K562 (cell line): ENCODE measurements at regions not wholly inside any gene's neighbourhood (a gene's known extent, or its start where the extent isn't known, plus 50 kb on each side); places are given as distances from the start of the nearest gene placed in this dataset.
A peak's percentile ranks its signal among the peaks of the same experiment; 100 is the strongest.

ENCODE experiments used
- ADNP ChIP-seq: fragments of 200-800 bp; sonication (Bioruptor generic); IDR thresholded peaks from 2 replicates; pipeline ENCODE4 v1.6.1; 2016; ENCODE audit warnings: missing genetic modification characterization, missing compliant biosample characterization
- ARHGAP35 ChIP-seq: fragments of 450-650 bp; IDR thresholded peaks from 2 replicates; pipeline ENCODE4 v1.6.1; 2018; ENCODE audit not compliant: partially characterized antibody
- CBFB ChIP-seq: sonication (generic); formaldehyde crosslinking; IDR thresholded peaks from 2 replicates; pipeline ENCODE4 v1.4.0; 2020; ENCODE audit warnings: mild to moderate bottlenecking, missing genetic modification reagents
- FOXK1 ChIP-seq: sonication (generic); formaldehyde crosslinking; IDR thresholded peaks from 2 replicates; pipeline ENCODE4 v1.8.0; 2022; ENCODE audit warnings: missing genetic modification reagents, mild to moderate bottlenecking, borderline replicate concordance
- GTF2F1 ChIP-seq: IDR thresholded peaks from 2 replicates; pipeline ENCODE4 v1.6.1; 2011; ENCODE audit warnings: low read depth, low read length, improper control_type of control experiment
- KLF13 ChIP-seq: fragments of 450-650 bp; IDR thresholded peaks from 2 replicates; pipeline ENCODE4 v1.6.1; 2016; ENCODE audit warnings: missing genetic modification characterization, low read depth, mild to moderate bottlenecking, missing compliant biosample characterization, moderate library complexity, borderline replicate concordance
- MCM5 ChIP-seq: fragments of 450-650 bp; IDR thresholded peaks from 2 replicates; pipeline ENCODE4 v1.6.1; 2016; ENCODE audit warnings: low read depth
- MEIS2 ChIP-seq: fragments of 450-650 bp; IDR thresholded peaks from 2 replicates; pipeline ENCODE4 v1.6.1; 2014; ENCODE audit warnings: mild to moderate bottlenecking; ENCODE audit not compliant: partially characterized antibody
- MTA2 ChIP-seq: fragments of 450-650 bp; IDR thresholded peaks from 2 replicates; pipeline ENCODE4 v1.6.1; 2016; ENCODE audit warnings: low read depth
- POLR2H ChIP-seq: IDR thresholded peaks from 2 replicates; pipeline ENCODE4 v1.6.1; 2016; ENCODE audit warnings: missing genetic modification characterization, low read depth, mild to moderate bottlenecking, control low read depth, missing compliant biosample characterization, moderate library complexity
- SAFB ChIP-seq: fragments of 200-400 bp; formaldehyde crosslinking; IDR thresholded peaks from 2 replicates; pipeline ENCODE4 v1.6.1; 2017; ENCODE audit warnings: low read depth, low read length, borderline replicate concordance
- TAL1 ChIP-seq: fragments of 450-650 bp; IDR thresholded peaks from 2 replicates; pipeline ENCODE4 v1.6.1; 2016; ENCODE audit warnings: mild to moderate bottlenecking
- TCF3 ChIP-seq: sonication (generic); formaldehyde crosslinking; IDR thresholded peaks from 2 replicates; pipeline ENCODE4 v1.4.0; 2020; ENCODE audit warnings: mild to moderate bottlenecking, missing genetic modification reagents
- TRIM24 ChIP-seq, 2 experiments: fragments of 450-650 bp; IDR thresholded peaks; 2 replicates each; pipeline ENCODE4 v1.6.1; 2016
- ZFP30 ChIP-seq: fragments of 250-450 bp; sonication (Bioruptor Pico); IDR thresholded peaks from 2 replicates; pipeline ENCODE4 v1.8.0; 2022; ENCODE audit warnings: moderate library complexity, mild to moderate bottlenecking, inconsistent platforms, borderline replicate concordance
- ZFP36 ChIP-seq: fragments of 150-350 bp; IDR thresholded peaks from 2 replicates; pipeline ENCODE4 v1.6.1; 2018; ENCODE audit warnings: low read length, low read depth; ENCODE audit not compliant: partially characterized antibody
- ZNF24 ChIP-seq: fragments of 450-650 bp; IDR thresholded peaks from 2 replicates; pipeline ENCODE4 v1.6.1; 2016
- TF ChIP-seq, protein P1 (sequence below): fragments of 450-650 bp; IDR thresholded peaks from 2 replicates; pipeline ENCODE4 v1.6.1; 2018; ENCODE audit warnings: mild to moderate bottlenecking, low read depth; ENCODE audit not compliant: partially characterized antibody
- TF ChIP-seq, protein P2 (sequence below): IDR thresholded peaks from 2 replicates; pipeline ENCODE4 v1.6.1; 2011; ENCODE audit not compliant: insufficient read length; ENCODE audit errors: extremely low read depth
- TF ChIP-seq, protein P3 (sequence below): sonication (generic); formaldehyde crosslinking; IDR thresholded peaks from 2 replicates; pipeline ENCODE4 v1.8.1; 2023; ENCODE audit warnings: mild to moderate bottlenecking, missing genetic modification reagents
- TF ChIP-seq, protein P4 (sequence below): fragments of 450-650 bp; formaldehyde crosslinking; IDR thresholded peaks from 2 replicates; pipeline ENCODE4 v1.4.0; 2022; ENCODE audit warnings: mild to moderate bottlenecking, moderate library complexity
- TF ChIP-seq, protein P5 (sequence below): IDR thresholded peaks from 3 replicates; pipeline ENCODE4 v1.6.1; 2011; ENCODE audit warnings: borderline replicate concordance, mild to moderate bottlenecking; ENCODE audit not compliant: insufficient read length, insufficient read depth

DNA sequence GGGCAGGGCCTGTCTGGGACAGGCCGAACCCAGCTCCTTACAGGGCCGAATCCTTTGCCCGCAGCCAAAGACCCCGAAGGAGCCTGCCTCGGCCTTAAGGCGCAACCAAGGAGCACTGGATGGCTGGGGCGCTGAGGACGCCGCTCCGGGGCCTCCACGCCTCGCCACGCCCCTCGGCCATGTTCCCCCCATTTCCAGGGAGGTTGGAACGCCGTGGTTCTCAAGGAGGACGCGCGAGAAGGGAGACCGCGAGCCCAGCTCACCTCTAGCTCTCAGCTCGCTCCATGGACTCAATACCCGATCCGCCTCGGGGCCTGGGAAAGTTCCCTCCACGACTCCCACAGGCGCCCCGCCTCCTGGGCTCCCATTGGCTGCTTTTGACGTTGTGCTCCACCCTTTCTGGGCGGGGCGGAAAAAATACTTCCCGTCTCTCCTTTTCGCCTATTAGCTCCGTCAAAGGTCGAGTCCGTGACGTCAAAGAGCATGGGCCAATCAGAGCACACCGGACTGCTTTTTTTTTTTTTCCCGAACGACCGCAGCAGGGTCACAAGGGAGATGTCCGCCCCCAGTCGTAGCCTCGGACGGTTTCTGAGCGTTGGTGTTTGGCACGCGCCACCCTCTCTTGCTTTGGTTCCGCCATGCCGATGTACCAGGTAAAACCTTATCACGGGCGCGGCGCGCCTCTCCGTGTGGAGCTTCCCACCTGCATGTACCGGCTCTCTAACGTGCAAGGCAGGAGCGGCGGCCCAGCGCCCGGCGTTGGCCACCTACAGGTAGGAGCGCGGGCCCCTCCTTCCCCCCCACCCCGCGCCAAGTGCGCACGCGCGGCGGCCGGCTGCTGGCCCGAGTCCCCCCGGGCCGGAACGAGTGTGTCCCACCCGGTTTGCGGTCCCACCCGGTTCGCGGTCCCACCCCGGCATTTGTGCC lies 305.7 kb downstream of the TYW1 start (continued):
- TF ChIP-seq MCM5 (no peak), KLF13 (tag) (no peak), ADNP (tag) (no peak), FOXK1 (CRISPR knock-in tag) (no peak), MEIS2 (peak; percentile 32), SAFB (peak; percentile 33; the same call in 1 of the 2 replicates), ZFP36 (peak; percentile 8), ZFP30 (CRISPR knock-in tag) (no peak), GTF2F1 (no peak), MTA2 (no peak), TCF3 (CRISPR knock-in tag) (no peak), ARHGAP35 (no peak), ZNF24 (0 out of 2 replicates have a peak, but pooled peaks have one; percentile 9), CBFB (CRISPR knock-in tag) (no peak), POLR2H (tag) (peak; percentile 93), TAL1 (no peak), TRIM24 (IDR thresholded peaks at IDR 0.05) (peak in 1 of 2 experiments; percentile 83; a peak in 2 of 4 replicates)
- TF ChIP-seq, protein P1, sequence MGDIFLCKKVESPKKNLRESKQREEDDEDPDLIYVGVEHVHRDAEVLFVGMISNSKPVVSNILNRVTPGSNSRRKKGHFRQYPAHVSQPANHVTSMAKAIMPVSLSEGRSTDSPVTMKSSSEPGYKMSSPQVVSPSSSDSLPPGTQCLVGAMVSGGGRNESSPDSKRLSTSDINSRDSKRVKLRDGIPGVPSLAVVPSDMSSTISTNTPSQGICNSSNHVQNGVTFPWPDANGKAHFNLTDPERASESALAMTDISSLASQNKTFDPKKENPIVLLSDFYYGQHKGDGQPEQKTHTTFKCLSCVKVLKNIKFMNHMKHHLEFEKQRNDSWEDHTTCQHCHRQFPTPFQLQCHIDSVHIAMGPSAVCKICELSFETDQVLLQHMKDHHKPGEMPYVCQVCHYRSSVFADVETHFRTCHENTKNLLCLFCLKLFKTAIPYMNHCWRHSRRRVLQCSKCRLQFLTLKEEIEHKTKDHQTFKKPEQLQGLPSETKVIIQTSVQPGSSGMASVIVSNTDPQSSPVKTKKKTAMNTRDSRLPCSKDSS: no peak
- TF ChIP-seq, protein P2, sequence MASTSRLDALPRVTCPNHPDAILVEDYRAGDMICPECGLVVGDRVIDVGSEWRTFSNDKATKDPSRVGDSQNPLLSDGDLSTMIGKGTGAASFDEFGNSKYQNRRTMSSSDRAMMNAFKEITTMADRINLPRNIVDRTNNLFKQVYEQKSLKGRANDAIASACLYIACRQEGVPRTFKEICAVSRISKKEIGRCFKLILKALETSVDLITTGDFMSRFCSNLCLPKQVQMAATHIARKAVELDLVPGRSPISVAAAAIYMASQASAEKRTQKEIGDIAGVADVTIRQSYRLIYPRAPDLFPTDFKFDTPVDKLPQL: no peak
- TF ChIP-seq, protein P3, sequence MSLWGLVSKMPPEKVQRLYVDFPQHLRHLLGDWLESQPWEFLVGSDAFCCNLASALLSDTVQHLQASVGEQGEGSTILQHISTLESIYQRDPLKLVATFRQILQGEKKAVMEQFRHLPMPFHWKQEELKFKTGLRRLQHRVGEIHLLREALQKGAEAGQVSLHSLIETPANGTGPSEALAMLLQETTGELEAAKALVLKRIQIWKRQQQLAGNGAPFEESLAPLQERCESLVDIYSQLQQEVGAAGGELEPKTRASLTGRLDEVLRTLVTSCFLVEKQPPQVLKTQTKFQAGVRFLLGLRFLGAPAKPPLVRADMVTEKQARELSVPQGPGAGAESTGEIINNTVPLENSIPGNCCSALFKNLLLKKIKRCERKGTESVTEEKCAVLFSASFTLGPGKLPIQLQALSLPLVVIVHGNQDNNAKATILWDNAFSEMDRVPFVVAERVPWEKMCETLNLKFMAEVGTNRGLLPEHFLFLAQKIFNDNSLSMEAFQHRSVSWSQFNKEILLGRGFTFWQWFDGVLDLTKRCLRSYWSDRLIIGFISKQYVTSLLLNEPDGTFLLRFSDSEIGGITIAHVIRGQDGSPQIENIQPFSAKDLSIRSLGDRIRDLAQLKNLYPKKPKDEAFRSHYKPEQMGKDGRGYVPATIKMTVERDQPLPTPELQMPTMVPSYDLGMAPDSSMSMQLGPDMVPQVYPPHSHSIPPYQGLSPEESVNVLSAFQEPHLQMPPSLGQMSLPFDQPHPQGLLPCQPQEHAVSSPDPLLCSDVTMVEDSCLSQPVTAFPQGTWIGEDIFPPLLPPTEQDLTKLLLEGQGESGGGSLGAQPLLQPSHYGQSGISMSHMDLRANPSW (CRISPR knock-in tag): 0 out of 2 replicates have a peak, but pooled peaks have one; percentile 31
- TF ChIP-seq, protein P4, sequence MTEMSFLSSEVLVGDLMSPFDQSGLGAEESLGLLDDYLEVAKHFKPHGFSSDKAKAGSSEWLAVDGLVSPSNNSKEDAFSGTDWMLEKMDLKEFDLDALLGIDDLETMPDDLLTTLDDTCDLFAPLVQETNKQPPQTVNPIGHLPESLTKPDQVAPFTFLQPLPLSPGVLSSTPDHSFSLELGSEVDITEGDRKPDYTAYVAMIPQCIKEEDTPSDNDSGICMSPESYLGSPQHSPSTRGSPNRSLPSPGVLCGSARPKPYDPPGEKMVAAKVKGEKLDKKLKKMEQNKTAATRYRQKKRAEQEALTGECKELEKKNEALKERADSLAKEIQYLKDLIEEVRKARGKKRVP: no peak
- TF ChIP-seq, protein P5, sequence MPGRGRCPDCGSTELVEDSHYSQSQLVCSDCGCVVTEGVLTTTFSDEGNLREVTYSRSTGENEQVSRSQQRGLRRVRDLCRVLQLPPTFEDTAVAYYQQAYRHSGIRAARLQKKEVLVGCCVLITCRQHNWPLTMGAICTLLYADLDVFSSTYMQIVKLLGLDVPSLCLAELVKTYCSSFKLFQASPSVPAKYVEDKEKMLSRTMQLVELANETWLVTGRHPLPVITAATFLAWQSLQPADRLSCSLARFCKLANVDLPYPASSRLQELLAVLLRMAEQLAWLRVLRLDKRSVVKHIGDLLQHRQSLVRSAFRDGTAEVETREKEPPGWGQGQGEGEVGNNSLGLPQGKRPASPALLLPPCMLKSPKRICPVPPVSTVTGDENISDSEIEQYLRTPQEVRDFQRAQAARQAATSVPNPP: no peak
